ENCODE measurements at regions not wholly inside any gene's neighbourhood (a gene's known extent, or its start where the extent isn't known, plus 50 kb on each side); places are given as distances from the start of the nearest gene placed in this dataset.

DNA sequence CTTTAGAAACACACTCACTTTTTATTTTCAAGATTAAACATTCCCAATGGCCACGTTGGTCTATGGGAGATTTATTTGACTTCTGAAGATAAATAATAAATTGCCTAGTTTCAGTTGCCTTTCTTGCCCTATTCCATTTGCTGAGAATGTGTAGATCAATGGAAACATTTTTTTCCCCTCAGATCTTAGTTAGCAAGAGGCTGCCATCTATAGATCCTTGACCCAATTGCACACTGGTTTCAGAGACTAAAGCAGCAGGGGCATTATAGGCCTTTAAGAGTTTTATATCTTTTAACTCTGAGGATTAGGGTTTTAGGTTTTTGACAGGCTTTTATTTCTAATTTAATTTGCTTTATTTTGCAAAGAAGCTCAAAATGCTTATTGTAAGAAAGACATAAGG, 163.2 kb upstream of the GPR26 start:
- Histone ChIP-seq H3K36me3 (ENCODE audit: control insufficient read depth in 2 of 4, insufficient read depth in 4 of 4, low read length in 3 of 4) (no peaks in the 10 kb centered on the region), H2AK5ac (ENCODE audit: low read depth, low read length) (no peak overlapping the region), H3K27me3 (replicated peaks in 1 of 4; ENCODE audit: control insufficient read depth in 3 of 4, extremely low read depth in 1 of 4, insufficient read depth in 3 of 4, low read length in 3 of 4) (no peaks in the 10 kb centered on the region), H3K79me2 (ENCODE audit: control insufficient read depth in 1 of 2, insufficient read depth in 2 of 2, low read length in 2 of 2) (no peaks in the 10 kb centered on the region), H2AFZ (ENCODE audit: low read length) (no peak overlapping the region), H3K18ac (ENCODE audit: extremely low read depth, low read length) (no peak overlapping the region), H3K4me3 (ENCODE audit: extremely low read depth in 1 of 4, insufficient read depth in 2 of 4, low read depth in 3 of 4, low read length in 4 of 4) (no peak overlapping the region), H2BK12ac (ENCODE audit: low read depth, low read length) (no peak overlapping the region), H3K9ac (replicated peaks in 1 of 4; ENCODE audit: extremely low read depth in 1 of 4, low read depth in 3 of 4, low read length in 3 of 4) (no peak overlapping the region), H3K27ac (ENCODE audit: low read depth, low read length) (no peak overlapping the region), H2BK120ac (replicated peaks; ENCODE audit: low read depth, low read length) (no peak overlapping the region), H3K56ac (replicated peaks; ENCODE audit: insufficient read length, low read depth, low read length) (no peak overlapping the region), H3K9me3 (ENCODE audit: insufficient read depth in 2 of 2, low read depth in 1 of 2, low read length in 1 of 2) (no peaks in the 10 kb centered on the region; a peak in 1 of 4 replicates), H2BK20ac (ENCODE audit: low read length) (no peak overlapping the region), H3K23me2 (ENCODE audit: low read depth, low read length) (no peaks in the 10 kb centered on the region), H3K4ac (replicated peaks; ENCODE audit: insufficient read length, low read depth, low read length) (no peak overlapping the region), H3K14ac (ENCODE audit: insufficient read length) (no peak overlapping the region), H4K91ac (replicated peaks; ENCODE audit: insufficient read length, low read length) (no peak overlapping the region), H3K4me1 (replicated peaks in 1 of 4; ENCODE audit: control insufficient read depth in 3 of 4, insufficient read depth in 4 of 4, low read length in 3 of 4) (peaks cover 2 to 5% (median 3%) of the 10 kb centered on the region in 4 experiments; a peak in 3 of 7 replicates), H4K20me1 (replicated peaks in 1 of 2; ENCODE audit: control insufficient read depth in 1 of 2, insufficient read depth in 2 of 2, low read length in 2 of 2) (no peaks in the 10 kb centered on the region), H3K23ac (ENCODE audit: insufficient read length) (no peak overlapping the region), H4K8ac (ENCODE audit: extremely low read depth, insufficient read depth, low read length) (no peak overlapping the region), H3K79me1 (ENCODE audit: low read depth, low read length) (no peaks in the 10 kb centered on the region), H4K5ac (ENCODE audit: insufficient read length, low read depth, low read length) (no peak overlapping the region), H3K4me2 (ENCODE audit: insufficient read depth in 1 of 2, low read depth in 2 of 2, low read length in 2 of 2) (no peak overlapping the region), H2BK15ac (ENCODE audit: low read length) (no peak overlapping the region), H2BK5ac (ENCODE audit: low read depth, low read length) (no peak overlapping the region)
- POLR2A ChIA-PET (ENCODE audit: partially characterized antibody), result no interaction called here
- no peak for DNase-seq (ENCODE audit: low read depth in 1 of 2, low spot score in 2 of 2)
- FAIRE-seq, result no peak
- 83% methylated on average over 1 of the region's 1 CpG; no CpG with 5 or more reads in 1 of the 2 experiments for WGBS, 2 experiments (ENCODE audit: extremely low coverage in 1 of 2, insufficient coverage in 1 of 2, insufficient read length in 1 of 2, insufficient replicate concordance in 2 of 2, low coverage in 1 of 2, low lambda C conversion rate in 2 of 2, missing lambda C conversion rate in 1 of 2)
- CTCF ChIA-PET (ENCODE audit: partially characterized antibody), result interaction anchor here (0.7 to 1.2 kb wide), 5 partner anchors 23 to 459 kb away, joined by 3 to 4 read pairs (median 3); no protein-coding TSS in a partner anchor
- TF ChIP-seq RAD21 (IDR thresholded peaks at IDR 0.05 in 1 of 2, conservative IDR thresholded peaks at IDR 0.05 in 1 of 2; ENCODE audit: low read depth in 2 of 2, low read length in 2 of 2) (peak; percentile 52 to 61), KDM1A (IDR thresholded peaks at IDR 0.05; ENCODE audit: borderline replicate concordance, low read length) (no peak), CEBPB (IDR thresholded peaks at IDR 0.05; ENCODE audit: low read depth, low read length) (no peak), GTF2F1 (IDR thresholded peaks at IDR 0.05; ENCODE audit: borderline replicate concordance, low read depth, low read length) (no peak), CTCF (IDR thresholded peaks at IDR 0.05; ENCODE audit: control extremely low read depth in 1 of 3, insufficient read depth in 1 of 3, low read depth in 1 of 3, low read length in 3 of 3) (peak in 2 of 3 experiments; percentile 11 to 12; a peak in 2 of 4 replicates), POU5F1 (IDR thresholded peaks at IDR 0.05; ENCODE audit: low read depth, low read length) (no peak), CTBP2 (IDR thresholded peaks at IDR 0.05; ENCODE audit: borderline replicate concordance, insufficient read depth, insufficient read length, low read length) (no peak)
- TF ChIP-seq, protein P1, sequence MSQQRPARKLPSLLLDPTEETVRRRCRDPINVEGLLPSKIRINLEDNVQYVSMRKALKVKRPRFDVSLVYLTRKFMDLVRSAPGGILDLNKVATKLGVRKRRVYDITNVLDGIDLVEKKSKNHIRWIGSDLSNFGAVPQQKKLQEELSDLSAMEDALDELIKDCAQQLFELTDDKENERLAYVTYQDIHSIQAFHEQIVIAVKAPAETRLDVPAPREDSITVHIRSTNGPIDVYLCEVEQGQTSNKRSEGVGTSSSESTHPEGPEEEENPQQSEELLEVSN (IDR thresholded peaks at IDR 0.05), result no peak

Measured in H1 (cell line).